CD4-positive, alpha-beta T cell (primary cell): ENCODE measurements at regions not wholly inside any gene's neighbourhood (a gene's known extent, or its start where the extent isn't known, plus 50 kb on each side); places are given as distances from the start of the nearest gene placed in this dataset.

Experiments used
- ATAC-seq: fragments of 200-7000 bp; cut with Tn5 transposase; one replicate; pipeline ENCODE4 v1.10.0; 2022; ENCODE audit warnings: mild to moderate bottlenecking; ENCODE audit not compliant: poor library complexity
- CTCF ChIA-PET: fragments of 350-600 bp; sonication (Branson Sonifier 250); formaldehyde crosslinking; loops from one replicate; lab custom pipeline; 2021; ENCODE audit warnings: antibody characterized with exemption, inconsistent platforms; lab: Charles Lee
- POLR2A ChIA-PET: fragments of 350-600 bp; sonication (Branson Sonifier 250); formaldehyde crosslinking; loops from one replicate; lab custom pipeline; 2021; ENCODE audit warnings: antibody characterized with exemption, inconsistent platforms; lab: Charles Lee
- DNase-seq, 14 experiments: peaks; one replicate each; pipeline ENCODE4 v3.0.0-alpha.2; 2013 to 2020; ENCODE audit warnings: mixed read lengths in 2 of 14
- H3K27ac ChIP-seq, 2 donors: one replicate each; pipeline versions ENCODE4 v1.5.1 to v1.7.0; 2013; ENCODE audit warnings: low read length in 2 of 2, low read depth in 1 of 2, mild to moderate bottlenecking in 1 of 2
- H3K27me3 ChIP-seq, 2 experiments: 1 replicate in 1 of 2; 2 replicates in 1 of 2; pipeline versions ENCODE4 v1.6.1 to v1.7.0; 2013; ENCODE audit warnings: low read length in 2 of 2, control low read depth in 1 of 2, mild to moderate bottlenecking in 1 of 2, moderate library complexity in 1 of 2; ENCODE audit not compliant: insufficient read depth in 2 of 2, control insufficient read depth in 1 of 2
- H3K36me3 ChIP-seq: one replicate; pipeline ENCODE4 v1.6.1; 2013; ENCODE audit warnings: low read length, control low read depth; ENCODE audit not compliant: insufficient read depth
- H3K4me1 ChIP-seq: one replicate; pipeline ENCODE4 v1.6.1; 2013; ENCODE audit warnings: low read length, control low read depth; ENCODE audit not compliant: insufficient read depth
- H3K4me3 ChIP-seq: one replicate; pipeline ENCODE4 v1.5.1; 2013; ENCODE audit warnings: mild to moderate bottlenecking, low read length, moderate library complexity
- H3K9me3 ChIP-seq, 2 experiments: 1 replicate in 1 of 2; 2 replicates in 1 of 2; pipeline versions ENCODE4 v1.6.1 to v1.7.0; 2013; ENCODE audit warnings: low read length in 2 of 2, mild to moderate bottlenecking in 2 of 2, control low read depth in 1 of 2, moderate library complexity in 1 of 2; ENCODE audit not compliant: control insufficient read depth in 1 of 2, insufficient read depth in 1 of 2
- H3K27ac Mint-ChIP-seq: one replicate; pipeline ENCODE4 v1.8.0; 2020; ENCODE audit warnings: mixed read lengths
- H3K27me3 Mint-ChIP-seq: one replicate; pipeline ENCODE4 v1.8.0; 2021; ENCODE audit warnings: mixed read lengths
- H3K36me3 Mint-ChIP-seq: one replicate; pipeline ENCODE4 v1.8.0; 2021; ENCODE audit warnings: low read depth, mixed read lengths
- H3K4me1 Mint-ChIP-seq: one replicate; pipeline ENCODE4 v1.8.0; 2021; ENCODE audit warnings: low read depth, mixed read lengths
- H3K4me3 Mint-ChIP-seq: one replicate; pipeline ENCODE4 v1.8.0; 2020; ENCODE audit warnings: mild to moderate bottlenecking, mixed read lengths
- H3K9me3 Mint-ChIP-seq: one replicate; pipeline ENCODE4 v1.8.0; 2020; ENCODE audit warnings: mixed read lengths
- intact Hi-C, 2 experiments: fragments of 100-400 bp; cut with DNase I in 1 of 2; cut with micrococcal nuclease in 1 of 2; formaldehyde crosslinking; loops; one replicate each; pipeline versions ENCODE4 v1.15.1 to v1.9.0; 2023 to 2025; cut with DNase I, micrococcal nuclease
- TF ChIP-seq, protein P1 (sequence below): fragments of 200-600 bp; IDR thresholded peaks from one replicate; pipeline ENCODE4 v1.8.0; 2022; ENCODE audit warnings: antibody characterized with exemption, mild to moderate bottlenecking

DNA sequence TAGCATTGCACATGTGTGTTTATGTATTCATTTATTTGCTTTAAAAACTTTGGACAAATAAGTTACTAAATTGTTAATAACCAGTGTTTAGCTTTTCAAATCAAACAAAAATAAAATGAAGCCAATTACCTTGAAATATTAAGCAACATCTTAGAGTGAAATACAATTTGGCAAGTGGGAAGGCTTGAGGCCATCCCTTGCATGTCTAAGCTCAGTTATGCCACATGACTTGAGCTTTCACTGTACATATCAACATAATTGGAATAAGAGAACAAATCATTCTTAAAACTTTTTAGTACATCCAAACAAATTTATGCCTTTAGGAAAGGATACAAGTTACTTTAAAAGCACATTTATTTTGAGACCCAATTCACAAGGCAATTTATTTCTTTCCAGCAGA is 640.6 kb downstream of the SPRY1 start:
- H3K27ac ChIP-seq: no peak overlapping the region
- H3K36me3 Mint-ChIP-seq: no peaks in the 10 kb centered on the region
- TF ChIP-seq, protein P1, sequence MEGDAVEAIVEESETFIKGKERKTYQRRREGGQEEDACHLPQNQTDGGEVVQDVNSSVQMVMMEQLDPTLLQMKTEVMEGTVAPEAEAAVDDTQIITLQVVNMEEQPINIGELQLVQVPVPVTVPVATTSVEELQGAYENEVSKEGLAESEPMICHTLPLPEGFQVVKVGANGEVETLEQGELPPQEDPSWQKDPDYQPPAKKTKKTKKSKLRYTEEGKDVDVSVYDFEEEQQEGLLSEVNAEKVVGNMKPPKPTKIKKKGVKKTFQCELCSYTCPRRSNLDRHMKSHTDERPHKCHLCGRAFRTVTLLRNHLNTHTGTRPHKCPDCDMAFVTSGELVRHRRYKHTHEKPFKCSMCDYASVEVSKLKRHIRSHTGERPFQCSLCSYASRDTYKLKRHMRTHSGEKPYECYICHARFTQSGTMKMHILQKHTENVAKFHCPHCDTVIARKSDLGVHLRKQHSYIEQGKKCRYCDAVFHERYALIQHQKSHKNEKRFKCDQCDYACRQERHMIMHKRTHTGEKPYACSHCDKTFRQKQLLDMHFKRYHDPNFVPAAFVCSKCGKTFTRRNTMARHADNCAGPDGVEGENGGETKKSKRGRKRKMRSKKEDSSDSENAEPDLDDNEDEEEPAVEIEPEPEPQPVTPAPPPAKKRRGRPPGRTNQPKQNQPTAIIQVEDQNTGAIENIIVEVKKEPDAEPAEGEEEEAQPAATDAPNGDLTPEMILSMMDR: no peak
- ATAC-seq: no peak
- no peaks in the 10 kb centered on the region for H3K4me1 ChIP-seq
- no peak for DNase-seq
- POLR2A ChIA-PET: no interaction called here
- no peaks in the 10 kb centered on the region for H3K27me3 Mint-ChIP-seq
- no peak overlapping the region for H3K4me3 ChIP-seq
- no peaks in the 10 kb centered on the region for H3K36me3 ChIP-seq
- no peak overlapping the region for H3K27ac Mint-ChIP-seq
- intact Hi-C loops: no loop called here
- no peaks in the 10 kb centered on the region for H3K27me3 ChIP-seq
- CTCF ChIA-PET: no interaction called here
- H3K9me3 ChIP-seq: no peaks in the 10 kb centered on the region
- no peaks in the 10 kb centered on the region for H3K4me1 Mint-ChIP-seq
- H3K4me3 Mint-ChIP-seq: no peak overlapping the region
- H3K9me3 Mint-ChIP-seq: no peaks in the 10 kb centered on the region

DNA sequence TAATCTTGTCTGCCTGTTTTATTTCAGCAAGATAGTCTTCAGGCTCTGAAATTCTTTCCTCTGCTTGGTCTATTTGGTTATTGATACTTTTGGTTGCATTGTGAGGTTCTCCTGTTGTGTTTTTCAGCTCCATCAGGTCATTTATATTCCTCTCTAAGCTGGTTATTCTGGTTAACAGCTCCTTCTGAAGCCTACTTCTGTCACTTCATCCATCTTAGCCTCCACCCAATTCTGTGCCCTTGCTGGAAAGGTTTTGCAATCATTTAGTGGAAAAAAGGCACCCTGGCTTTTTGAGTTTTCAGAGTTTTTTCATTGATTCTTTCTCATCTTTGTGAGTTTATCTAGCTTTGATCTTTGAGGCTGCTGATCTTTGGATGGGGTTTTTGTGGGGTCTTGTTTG is 647.7 kb downstream of the SPRY1 start:
- ChIA-PET CTCF (no interaction called here), POLR2A (no interaction called here)
- Mint-ChIP-seq H3K4me3 (no peak overlapping the region), H3K27me3 (no peaks in the 10 kb centered on the region), H3K9me3 (peaks cover 3% of the 10 kb centered on the region), H3K4me1 (no peaks in the 10 kb centered on the region), H3K27ac (no peak overlapping the region), H3K36me3 (no peaks in the 10 kb centered on the region)
- Histone ChIP-seq H3K36me3 (no peaks in the 10 kb centered on the region), H3K27ac (no peak overlapping the region), H3K27me3 (no peaks in the 10 kb centered on the region), H3K9me3 (peaks cover 0 to 10% of the 10 kb centered on the region in 2 experiments), H3K4me1 (no peaks in the 10 kb centered on the region), H3K4me3 (no peak overlapping the region)
- ATAC-seq (no peak), DNase-seq (no peak)
- TF ChIP-seq, protein P1: no peak
- intact Hi-C loops: no loop called here

DNA sequence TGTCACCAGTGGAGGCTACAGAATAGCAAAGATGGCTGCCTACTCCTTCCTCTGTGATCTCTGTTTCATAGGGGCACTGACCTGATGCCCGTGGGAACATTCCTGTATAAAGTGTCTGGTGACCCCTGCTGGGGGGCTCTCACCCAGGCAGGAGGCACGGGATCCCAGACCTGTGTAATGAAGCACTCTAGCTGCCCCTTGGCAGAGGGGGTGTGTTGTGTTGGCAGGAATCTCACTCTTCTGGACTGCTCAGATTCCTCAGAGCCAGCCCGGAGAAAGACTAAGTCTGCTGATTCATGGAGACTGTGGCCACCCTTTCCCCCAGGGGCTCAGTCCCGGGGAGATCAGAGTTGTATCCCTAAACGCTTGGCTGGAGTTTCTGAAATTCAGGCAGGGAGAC is 648.3 kb downstream of the SPRY1 start:
- intact Hi-C loops: no loop called here
- ATAC-seq: no peak
- ChIA-PET CTCF (no interaction called here), POLR2A (no interaction called here)
- Mint-ChIP-seq H3K9me3 (peaks cover 3% of the 10 kb centered on the region), H3K27me3 (no peaks in the 10 kb centered on the region), H3K4me1 (no peaks in the 10 kb centered on the region), H3K27ac (no peak overlapping the region), H3K4me3 (no peak overlapping the region), H3K36me3 (no peaks in the 10 kb centered on the region)
- Histone ChIP-seq H3K36me3 (no peaks in the 10 kb centered on the region), H3K27me3 (no peaks in the 10 kb centered on the region), H3K4me1 (no peaks in the 10 kb centered on the region), H3K27ac (no peak overlapping the region), H3K9me3 (peaks cover 0 to 10% of the 10 kb centered on the region in 2 experiments), H3K4me3 (no peak overlapping the region)
- TF ChIP-seq, protein P1: no peak
- no peak for DNase-seq
